ENCODE measurements at regions not wholly inside any gene's neighbourhood (a gene's known extent, or its start where the extent isn't known, plus 50 kb on each side); places are given as distances from the start of the nearest gene placed in this dataset.

DNA sequence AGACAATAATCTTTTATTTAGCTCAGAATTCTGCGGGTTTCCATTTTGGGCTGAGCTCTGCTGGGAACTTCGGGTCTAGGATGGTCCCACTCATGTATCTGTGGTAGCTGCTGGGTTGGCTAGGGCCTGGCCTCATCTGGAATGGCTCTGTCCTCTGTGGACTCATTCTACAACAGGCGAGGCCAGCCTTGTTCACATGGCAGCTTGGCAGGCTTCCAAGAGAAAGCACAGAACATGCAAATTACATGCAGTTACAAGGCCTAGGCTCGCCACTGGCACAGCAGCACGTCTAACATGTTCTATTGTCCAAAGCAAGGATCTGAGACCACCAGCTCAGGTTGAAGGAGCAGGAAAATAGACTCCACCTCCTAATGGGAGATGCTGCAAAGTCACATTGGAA, 431.4 kb downstream of the PDCD6IP start:
- Histone ChIP-seq H3K27me3 (no peaks in the 10 kb centered on the region), H3K36me3 (no peaks in the 10 kb centered on the region), H3K27ac (no peak overlapping the region), H3K4me1 (no peaks in the 10 kb centered on the region), H3K9me3 (no peaks in the 10 kb centered on the region), H3K4me3 (no peak overlapping the region)
- ATAC-seq = no peak
- TF ChIP-seq, protein P1, sequence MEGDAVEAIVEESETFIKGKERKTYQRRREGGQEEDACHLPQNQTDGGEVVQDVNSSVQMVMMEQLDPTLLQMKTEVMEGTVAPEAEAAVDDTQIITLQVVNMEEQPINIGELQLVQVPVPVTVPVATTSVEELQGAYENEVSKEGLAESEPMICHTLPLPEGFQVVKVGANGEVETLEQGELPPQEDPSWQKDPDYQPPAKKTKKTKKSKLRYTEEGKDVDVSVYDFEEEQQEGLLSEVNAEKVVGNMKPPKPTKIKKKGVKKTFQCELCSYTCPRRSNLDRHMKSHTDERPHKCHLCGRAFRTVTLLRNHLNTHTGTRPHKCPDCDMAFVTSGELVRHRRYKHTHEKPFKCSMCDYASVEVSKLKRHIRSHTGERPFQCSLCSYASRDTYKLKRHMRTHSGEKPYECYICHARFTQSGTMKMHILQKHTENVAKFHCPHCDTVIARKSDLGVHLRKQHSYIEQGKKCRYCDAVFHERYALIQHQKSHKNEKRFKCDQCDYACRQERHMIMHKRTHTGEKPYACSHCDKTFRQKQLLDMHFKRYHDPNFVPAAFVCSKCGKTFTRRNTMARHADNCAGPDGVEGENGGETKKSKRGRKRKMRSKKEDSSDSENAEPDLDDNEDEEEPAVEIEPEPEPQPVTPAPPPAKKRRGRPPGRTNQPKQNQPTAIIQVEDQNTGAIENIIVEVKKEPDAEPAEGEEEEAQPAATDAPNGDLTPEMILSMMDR (IDR thresholded peaks at IDR 0.05) = no peak
- TF ChIP-seq POLR2A (IDR thresholded peaks at IDR 0.05) = no peak
- no peak for DNase-seq
- 79 to 88% (median 86%) methylated on average over 5 of the region's 5 CpGs for WGBS, 4 donors
- intact Hi-C loops (cut with DNase I) = no loop called here

DNA sequence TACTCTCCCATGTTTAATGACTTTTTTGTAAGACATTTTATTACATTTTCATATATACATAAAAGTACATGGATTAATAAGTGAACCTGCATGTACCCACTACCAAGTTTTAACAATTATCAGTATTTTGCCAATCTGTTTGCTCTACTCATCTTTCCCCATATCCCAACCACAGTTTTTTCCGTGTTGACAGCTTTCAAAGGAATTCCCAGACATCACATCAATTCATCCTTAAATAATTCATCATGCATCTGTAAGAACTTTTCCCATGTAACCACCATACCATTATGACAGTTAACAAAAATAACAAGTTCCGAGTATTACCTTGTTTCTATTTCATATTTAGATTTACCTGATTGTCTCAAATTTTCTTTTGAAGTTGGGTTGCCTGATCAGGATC, 436.7 kb downstream of the PDCD6IP start:
- H3K4me3 ChIP-seq = no peak overlapping the region
- ATAC-seq (no peak), DNase-seq (no peak)
- no peaks in the 10 kb centered on the region for H3K27me3 ChIP-seq
- 68 to 80% (median 74%) methylated on average over 2 of the region's 2 CpGs for WGBS, 4 donors
- TF ChIP-seq, protein P1 (IDR thresholded peaks at IDR 0.05) = no peak
- no peak for TF ChIP-seq POLR2A (IDR thresholded peaks at IDR 0.05)
- intact Hi-C loops (cut with DNase I) = no loop called here
- no peaks in the 10 kb centered on the region for H3K9me3 ChIP-seq
- no peaks in the 10 kb centered on the region for H3K4me1 ChIP-seq
- H3K36me3 ChIP-seq = no peaks in the 10 kb centered on the region
- no peak overlapping the region for H3K27ac ChIP-seq

DNA sequence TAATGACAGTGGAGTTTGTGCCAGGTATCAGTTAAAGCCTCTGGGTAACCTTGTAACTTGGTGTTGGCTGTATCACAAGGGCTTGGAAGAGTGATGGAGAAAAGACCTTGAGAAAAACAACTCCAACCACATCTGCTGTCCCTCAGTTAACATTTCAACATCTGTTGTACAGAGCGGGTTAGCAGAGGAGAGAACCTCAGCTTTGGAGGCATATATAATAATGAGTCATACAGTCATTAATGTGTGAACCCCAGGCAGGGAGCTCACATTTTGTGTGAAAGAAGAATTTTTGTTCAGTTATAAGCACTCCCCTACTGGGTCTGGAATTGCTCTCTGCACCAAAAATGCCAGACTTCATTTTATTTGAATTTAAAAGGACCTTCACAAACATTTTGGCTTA, 439.5 kb downstream of the PDCD6IP start:
- no peak for TF ChIP-seq POLR2A (IDR thresholded peaks at IDR 0.05)
- TF ChIP-seq, protein P1 (IDR thresholded peaks at IDR 0.05) = no peak
- DNase-seq = no peak
- WGBS, 4 donors = 32 to 77% (median 52%) methylated on average over 1 of the region's 1 CpG
- no peaks in the 10 kb centered on the region for H3K9me3 ChIP-seq
- no peaks in the 10 kb centered on the region for H3K27me3 ChIP-seq
- no peaks in the 10 kb centered on the region for H3K4me1 ChIP-seq
- no peak overlapping the region for H3K4me3 ChIP-seq
- intact Hi-C loops (cut with DNase I) = no loop called here
- H3K36me3 ChIP-seq = no peaks in the 10 kb centered on the region
- ATAC-seq = no peak
- no peak overlapping the region for H3K27ac ChIP-seq

DNA sequence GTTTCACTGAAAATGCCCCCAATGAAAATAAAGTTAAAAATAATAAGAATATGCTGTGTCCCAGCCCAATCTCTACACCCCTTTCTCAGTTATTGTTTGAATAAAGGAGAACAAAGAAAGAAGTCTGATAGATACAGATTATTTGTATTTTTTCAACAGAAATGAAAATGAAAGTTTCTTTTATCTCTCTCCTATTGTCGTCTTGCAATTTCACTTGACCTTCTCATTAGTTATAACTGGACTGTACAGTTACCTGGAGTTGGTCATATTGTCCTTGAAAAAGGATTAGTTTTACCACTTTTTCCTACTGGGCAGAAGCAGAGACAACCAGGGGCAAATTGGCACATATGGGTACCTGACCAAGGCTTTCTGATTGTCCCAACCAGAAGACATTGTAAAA, 440.0 kb downstream of the PDCD6IP start:
- no peak overlapping the region for H3K27ac ChIP-seq
- H3K4me1 ChIP-seq = no peaks in the 10 kb centered on the region
- ATAC-seq (no peak), DNase-seq (no peak)
- WGBS, 4 donors = 65 to 77% (median 76%) methylated on average over 1 of the region's 1 CpG
- no peaks in the 10 kb centered on the region for H3K36me3 ChIP-seq
- no peaks in the 10 kb centered on the region for H3K9me3 ChIP-seq
- no peaks in the 10 kb centered on the region for H3K27me3 ChIP-seq
- TF ChIP-seq, protein P1 (IDR thresholded peaks at IDR 0.05) = no peak
- no peak for TF ChIP-seq POLR2A (IDR thresholded peaks at IDR 0.05)
- intact Hi-C loops (cut with DNase I) = no loop called here
- H3K4me3 ChIP-seq = no peak overlapping the region
